ENCODE measurements at regions not wholly inside any gene's neighbourhood (a gene's known extent, or its start where the extent isn't known, plus 50 kb on each side); places are given as distances from the start of the nearest gene placed in this dataset.

DNA sequence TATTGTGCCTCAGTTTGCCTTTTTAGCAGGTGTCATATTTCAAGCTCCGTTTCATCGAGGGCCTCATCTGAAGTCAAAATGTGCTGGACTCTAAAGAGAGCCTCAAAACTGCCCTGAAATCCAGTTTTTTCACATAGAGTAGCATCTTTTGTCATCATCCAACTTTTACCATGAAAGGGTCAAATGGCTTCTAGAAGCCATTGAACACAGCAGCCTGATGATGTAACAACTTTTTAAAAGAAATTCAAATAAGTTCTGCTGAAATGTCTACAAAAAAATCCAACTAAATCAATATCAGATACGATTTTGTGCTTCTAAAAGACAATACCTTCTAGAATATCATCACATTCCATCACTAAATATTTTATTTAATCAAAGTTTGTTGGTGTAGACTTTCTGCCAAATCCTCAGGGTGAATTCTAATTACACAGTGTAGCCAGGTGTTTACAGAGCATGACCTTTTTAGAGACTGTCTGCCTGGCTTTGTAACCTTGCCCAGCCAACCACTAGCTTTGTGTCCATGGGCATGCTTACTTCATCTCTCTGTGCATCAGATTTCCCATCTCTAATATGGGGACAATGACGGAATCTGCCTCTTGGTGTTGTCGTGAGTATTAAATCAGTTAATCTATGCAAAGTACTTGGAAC is 505.0 kb downstream of the EBF1 start:
- no peaks in the 10 kb centered on the region for H3K27me3 ChIP-seq (ENCODE audit: control insufficient read depth in 1 of 2, insufficient read depth in 2 of 2, low read length in 2 of 2)
- ChIA-PET CTCF (interaction anchor here (0.7 kb wide), 1 partner anchor 10 kb away, joined by 3 read pairs; no protein-coding TSS in a partner anchor), POLR2A (no interaction called here)
- ATAC-seq (ENCODE audit: poor library complexity): no peak
- no peak overlapping the region for H3K4me3 ChIP-seq (ENCODE audit: low read length)
- H3K4me1 ChIP-seq (ENCODE audit: insufficient read depth, low read length): no peaks in the 10 kb centered on the region
- Mint-ChIP-seq H3K27me3 (no peaks in the 10 kb centered on the region), H3K27ac (no peak overlapping the region), H3K36me3 (ENCODE audit: low read depth) (no peaks in the 10 kb centered on the region), H3K9me3 (no peaks in the 10 kb centered on the region), H3K4me1 (ENCODE audit: low read depth) (no peaks in the 10 kb centered on the region), H3K4me3 (no peak overlapping the region)
- TF ChIP-seq, protein P1, sequence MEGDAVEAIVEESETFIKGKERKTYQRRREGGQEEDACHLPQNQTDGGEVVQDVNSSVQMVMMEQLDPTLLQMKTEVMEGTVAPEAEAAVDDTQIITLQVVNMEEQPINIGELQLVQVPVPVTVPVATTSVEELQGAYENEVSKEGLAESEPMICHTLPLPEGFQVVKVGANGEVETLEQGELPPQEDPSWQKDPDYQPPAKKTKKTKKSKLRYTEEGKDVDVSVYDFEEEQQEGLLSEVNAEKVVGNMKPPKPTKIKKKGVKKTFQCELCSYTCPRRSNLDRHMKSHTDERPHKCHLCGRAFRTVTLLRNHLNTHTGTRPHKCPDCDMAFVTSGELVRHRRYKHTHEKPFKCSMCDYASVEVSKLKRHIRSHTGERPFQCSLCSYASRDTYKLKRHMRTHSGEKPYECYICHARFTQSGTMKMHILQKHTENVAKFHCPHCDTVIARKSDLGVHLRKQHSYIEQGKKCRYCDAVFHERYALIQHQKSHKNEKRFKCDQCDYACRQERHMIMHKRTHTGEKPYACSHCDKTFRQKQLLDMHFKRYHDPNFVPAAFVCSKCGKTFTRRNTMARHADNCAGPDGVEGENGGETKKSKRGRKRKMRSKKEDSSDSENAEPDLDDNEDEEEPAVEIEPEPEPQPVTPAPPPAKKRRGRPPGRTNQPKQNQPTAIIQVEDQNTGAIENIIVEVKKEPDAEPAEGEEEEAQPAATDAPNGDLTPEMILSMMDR (IDR thresholded peaks at IDR 0.05): no peak
- DNase-seq: no peak
- no peaks in the 10 kb centered on the region for H3K36me3 ChIP-seq (ENCODE audit: insufficient read depth, low read length)
- peaks cover 0 to 7% of the 10 kb centered on the region in 2 experiments for H3K9me3 ChIP-seq (ENCODE audit: control insufficient read depth in 1 of 2, insufficient read depth in 1 of 2, low read length in 2 of 2)
- H3K27ac ChIP-seq (ENCODE audit: low read depth in 1 of 2, low read length in 2 of 2): no peak overlapping the region
- intact Hi-C loops (cut with DNase I, micrococcal nuclease): no loop called here

DNA sequence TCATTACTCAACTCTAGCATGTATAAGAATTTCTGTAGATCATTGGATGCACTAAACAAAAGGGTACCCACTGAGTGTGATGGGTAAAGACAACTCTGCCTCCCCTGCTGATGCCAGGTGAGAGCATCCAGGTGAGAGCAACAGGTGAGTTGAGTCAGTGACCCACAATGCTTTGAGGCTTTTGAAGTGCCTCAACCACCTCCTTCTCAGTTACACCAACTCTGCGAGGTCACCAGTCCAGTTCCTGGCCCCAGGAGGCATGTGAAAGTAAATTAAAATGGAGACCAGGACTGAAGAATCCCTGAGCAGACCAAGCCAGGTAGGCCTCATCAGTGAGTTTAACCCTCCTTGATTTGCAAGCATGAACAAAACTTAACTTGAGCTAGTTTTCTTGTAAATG is 505.8 kb downstream of the EBF1 start:
- Histone ChIP-seq H3K4me3 (ENCODE audit: low read length) (no peak overlapping the region), H3K27ac (ENCODE audit: low read depth in 1 of 2, low read length in 2 of 2) (no peak overlapping the region), H3K27me3 (ENCODE audit: control insufficient read depth in 1 of 2, insufficient read depth in 2 of 2, low read length in 2 of 2) (no peaks in the 10 kb centered on the region), H3K9me3 (ENCODE audit: control insufficient read depth in 1 of 2, insufficient read depth in 1 of 2, low read length in 2 of 2) (peaks cover 0 to 7% of the 10 kb centered on the region in 2 experiments), H3K4me1 (ENCODE audit: insufficient read depth, low read length) (no peaks in the 10 kb centered on the region), H3K36me3 (ENCODE audit: insufficient read depth, low read length) (no peaks in the 10 kb centered on the region)
- ATAC-seq (ENCODE audit: poor library complexity) (no peak), DNase-seq (no peak)
- TF ChIP-seq, protein P1 (IDR thresholded peaks at IDR 0.05): no peak
- intact Hi-C loops (cut with DNase I, micrococcal nuclease): no loop called here
- ChIA-PET CTCF (interaction anchor here (0.7 kb wide), 1 partner anchor 9 kb away, joined by 3 read pairs; no protein-coding TSS in a partner anchor), POLR2A (no interaction called here)
- Mint-ChIP-seq H3K9me3 (no peaks in the 10 kb centered on the region), H3K27me3 (no peaks in the 10 kb centered on the region), H3K4me1 (ENCODE audit: low read depth) (no peaks in the 10 kb centered on the region), H3K27ac (no peak overlapping the region), H3K4me3 (no peak overlapping the region), H3K36me3 (ENCODE audit: low read depth) (no peaks in the 10 kb centered on the region)

DNA sequence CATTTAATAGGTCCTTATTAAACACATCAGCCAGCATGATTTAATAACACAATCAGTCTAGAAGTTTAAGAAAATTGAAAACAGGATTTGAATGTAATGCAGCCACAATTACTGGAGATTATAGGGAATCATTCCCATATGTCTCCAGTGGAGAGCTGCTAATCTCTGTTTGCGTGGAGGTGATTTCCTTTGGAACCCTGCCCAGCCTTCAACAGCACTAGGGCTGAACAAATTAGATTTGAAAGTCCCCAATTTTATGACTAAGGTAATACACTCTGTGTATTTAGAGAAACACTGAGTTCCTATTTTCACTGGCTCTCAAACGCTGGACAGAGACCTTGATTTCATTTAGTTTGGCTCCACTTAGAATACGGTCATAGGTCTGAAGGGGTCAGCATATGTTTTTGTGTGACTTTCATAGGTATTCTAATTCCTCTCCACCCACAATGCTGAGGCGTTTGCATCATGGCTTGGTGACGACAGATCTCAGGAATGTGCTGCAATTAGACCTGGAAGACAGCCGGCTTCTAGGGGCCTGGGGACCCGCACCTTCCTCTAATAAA is 508.3 kb downstream of the EBF1 start:
- POLR2A ChIA-PET: no interaction called here
- ATAC-seq (ENCODE audit: poor library complexity): no peak
- no peaks in the 10 kb centered on the region for H3K27me3 ChIP-seq (ENCODE audit: control insufficient read depth in 1 of 2, insufficient read depth in 2 of 2, low read length in 2 of 2)

More for the DNA sequence above, 508.3 kb downstream of the EBF1 start:
- Mint-ChIP-seq H3K4me1 (ENCODE audit: low read depth) (no peaks in the 10 kb centered on the region), H3K9me3 (no peaks in the 10 kb centered on the region), H3K4me3 (no peak overlapping the region), H3K36me3 (ENCODE audit: low read depth) (no peaks in the 10 kb centered on the region), H3K27ac (no peak overlapping the region), H3K27me3 (no peaks in the 10 kb centered on the region)
- intact Hi-C loops (cut with DNase I, micrococcal nuclease): no loop called here
- Histone ChIP-seq H3K4me1 (ENCODE audit: insufficient read depth, low read length) (no peaks in the 10 kb centered on the region), H3K27ac (ENCODE audit: low read depth in 1 of 2, low read length in 2 of 2) (no peak overlapping the region), H3K4me3 (ENCODE audit: low read length) (no peak overlapping the region), H3K9me3 (ENCODE audit: control insufficient read depth in 1 of 2, insufficient read depth in 1 of 2, low read length in 2 of 2) (peaks cover 0 to 4% of the 10 kb centered on the region in 2 experiments), H3K36me3 (ENCODE audit: insufficient read depth, low read length) (no peaks in the 10 kb centered on the region)
- TF ChIP-seq, protein P1 (IDR thresholded peaks at IDR 0.05): no peak
- CTCF ChIA-PET: no interaction called here
- DNase-seq: no peak

All from CD4-positive, alpha-beta T cell (primary cell).